HUES48 (cell line): ENCODE measurements at regions not wholly inside any gene's neighbourhood (a gene's known extent, or its start where the extent isn't known, plus 50 kb on each side); places are given as distances from the start of the nearest gene placed in this dataset.

Experiments used
- H3K27ac ChIP-seq: one replicate; pipeline ENCODE4 v1.7.0; 2013; ENCODE audit warnings: low read depth, low read length, inconsistent platforms
- H3K27me3 ChIP-seq: 2 replicates; pipeline ENCODE4 v1.6.1; 2013; ENCODE audit warnings: mild to moderate bottlenecking, low read length; ENCODE audit not compliant: control insufficient read depth, insufficient read depth
- H3K36me3 ChIP-seq: 2 replicates; pipeline ENCODE4 v1.6.1; 2013; ENCODE audit warnings: low read length; ENCODE audit not compliant: control insufficient read depth, insufficient read depth
- H3K4me1 ChIP-seq: 2 replicates; pipeline ENCODE4 v1.6.1; 2013; ENCODE audit warnings: mild to moderate bottlenecking, low read length; ENCODE audit not compliant: control insufficient read depth, insufficient read depth
- H3K4me3 ChIP-seq: 2 replicates; pipeline ENCODE4 v1.5.1; 2013; ENCODE audit warnings: mild to moderate bottlenecking, low read depth, low read length
- H3K9ac ChIP-seq: 2 replicates; pipeline ENCODE4 v1.6.1; 2013; ENCODE audit warnings: mild to moderate bottlenecking, low read depth, low read length, moderate library complexity
- H3K9me3 ChIP-seq: 2 replicates; pipeline ENCODE4 v1.6.1; 2013; ENCODE audit warnings: low read length; ENCODE audit not compliant: control insufficient read depth, insufficient read depth

DNA sequence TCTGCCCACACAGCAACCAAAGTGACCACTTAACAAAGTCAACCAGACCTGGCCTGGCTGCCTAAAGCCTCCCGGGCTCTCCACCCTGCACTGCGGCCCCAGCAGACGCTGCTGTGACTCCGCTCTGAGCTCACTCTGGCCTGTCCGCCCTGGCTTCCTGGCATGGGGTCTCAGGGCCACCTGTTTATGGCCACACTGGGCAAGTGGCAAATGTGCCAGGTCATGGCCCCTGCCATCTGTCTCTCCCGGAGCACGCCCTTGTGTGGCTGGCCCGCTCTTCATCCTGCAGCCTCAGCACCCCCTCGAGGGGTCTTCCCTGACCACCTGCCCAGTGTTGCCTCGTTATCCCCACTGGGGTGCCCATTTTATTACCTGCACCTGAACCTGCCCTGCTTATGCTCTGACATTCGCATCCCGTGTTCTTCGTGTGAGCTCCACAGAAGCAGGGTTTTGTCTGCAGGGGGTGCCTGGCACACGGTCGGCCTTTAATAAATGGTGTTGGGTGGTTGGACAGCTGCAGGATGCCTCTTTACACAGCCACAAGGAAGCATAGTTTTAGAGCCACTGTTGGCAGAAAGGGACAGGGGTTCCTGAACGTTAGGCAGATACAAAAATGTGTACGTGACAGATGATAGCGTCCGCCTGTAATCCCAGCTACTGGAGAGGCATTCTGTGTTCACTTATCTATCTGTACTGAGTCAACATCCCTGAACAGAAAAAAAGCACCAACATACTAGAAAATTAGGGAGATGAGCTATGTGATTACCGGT is 785.6 kb downstream of the TBC1D22A start:
- peaks cover 93% of the 10 kb centered on the region for H3K9me3 ChIP-seq
- H3K4me1 ChIP-seq: no peaks in the 10 kb centered on the region
- no peaks in the 10 kb centered on the region for H3K36me3 ChIP-seq
- H3K9ac ChIP-seq: no peak overlapping the region
- no peak overlapping the region for H3K27ac ChIP-seq
- no peaks in the 10 kb centered on the region for H3K27me3 ChIP-seq
- no peak overlapping the region for H3K4me3 ChIP-seq

GRCh38 chr22:47547239-47547661 is 784.8 kb downstream of the TBC1D22A start:
- H3K27ac ChIP-seq: no peak overlapping the region
- peaks cover 92% of the 10 kb centered on the region for H3K9me3 ChIP-seq
- no peak overlapping the region for H3K9ac ChIP-seq
- H3K27me3 ChIP-seq: no peaks in the 10 kb centered on the region
- no peaks in the 10 kb centered on the region for H3K4me1 ChIP-seq
- H3K4me3 ChIP-seq: no peak overlapping the region
- no peaks in the 10 kb centered on the region for H3K36me3 ChIP-seq

DNA sequence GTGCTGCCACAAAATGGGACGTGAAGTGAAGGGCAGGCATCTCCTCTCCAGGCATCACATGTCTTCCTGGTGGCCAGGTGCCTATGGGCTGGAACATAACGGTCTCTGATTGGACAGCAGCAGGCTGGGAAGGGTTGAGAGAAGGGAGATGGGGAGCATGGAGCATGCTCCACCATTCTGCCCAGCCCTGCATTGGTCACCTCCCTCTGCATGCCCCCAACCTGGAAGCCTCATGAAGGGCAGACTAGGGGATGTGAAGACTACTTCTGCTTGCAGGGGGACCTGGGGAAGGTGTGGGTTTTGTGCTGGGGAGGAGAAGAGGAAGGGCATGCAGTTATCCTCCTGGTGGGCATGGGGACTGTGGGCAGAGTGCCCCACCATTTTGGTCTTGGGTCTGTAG is 782.2 kb downstream of the TBC1D22A start:
- no peak overlapping the region for H3K27ac ChIP-seq
- peaks cover 86% of the 10 kb centered on the region for H3K9me3 ChIP-seq
- H3K36me3 ChIP-seq: no peaks in the 10 kb centered on the region

DNA sequence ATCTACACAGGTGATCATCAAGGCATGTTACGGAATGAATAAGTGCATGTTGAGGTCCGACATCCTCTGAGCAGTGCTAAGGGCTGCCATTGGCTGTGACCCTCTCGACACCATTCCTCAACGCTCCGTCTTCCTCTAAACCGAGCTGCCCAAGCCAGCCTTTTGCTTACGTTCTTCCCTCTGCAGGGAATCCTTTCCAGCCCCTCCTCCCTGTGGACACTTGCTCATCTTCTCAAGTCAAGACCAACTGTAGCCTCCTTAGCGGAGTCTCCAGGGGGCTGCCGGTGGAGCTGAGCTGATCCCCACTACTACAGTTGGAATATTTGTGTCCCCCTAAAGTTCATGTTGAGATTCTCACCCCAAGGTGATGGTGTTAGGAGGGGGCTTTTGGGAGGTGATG is 781.0 kb downstream of the TBC1D22A start:
- Histone ChIP-seq H3K9ac (no peak overlapping the region), H3K9me3 (peaks cover 88% of the 10 kb centered on the region), H3K4me3 (no peak overlapping the region; the same call in 1 of the 2 replicates), H3K4me1 (no peaks in the 10 kb centered on the region), H3K36me3 (no peaks in the 10 kb centered on the region), H3K27me3 (no peaks in the 10 kb centered on the region), H3K27ac (no peak overlapping the region)

More for the DNA sequence above, 782.2 kb downstream of the TBC1D22A start:
- Histone ChIP-seq H3K4me1 (no peaks in the 10 kb centered on the region), H3K4me3 (no peak overlapping the region), H3K9ac (no peak overlapping the region), H3K27me3 (no peaks in the 10 kb centered on the region)

- Histone ChIP-seq H3K9me3 (peaks cover 91% of the 10 kb centered on the region), H3K27ac (no peak overlapping the region), H3K4me1 (no peaks in the 10 kb centered on the region), H3K27me3 (no peaks in the 10 kb centered on the region), H3K9ac (no peak overlapping the region), H3K4me3 (no peak overlapping the region), H3K36me3 (no peaks in the 10 kb centered on the region)
These were observed 777.6 kb downstream of the TBC1D22A start for GRCh38 chr22:47540011-47540410.

GRCh38 chr22:47539374-47539773 is 776.9 kb downstream of the TBC1D22A start:
- Histone ChIP-seq H3K27ac (no peak overlapping the region), H3K36me3 (no peaks in the 10 kb centered on the region), H3K4me1 (no peaks in the 10 kb centered on the region), H3K9ac (no peak overlapping the region), H3K9me3 (peaks cover 91% of the 10 kb centered on the region), H3K27me3 (no peaks in the 10 kb centered on the region), H3K4me3 (no peak overlapping the region)

- no peak overlapping the region for H3K27ac ChIP-seq
- no peaks in the 10 kb centered on the region for H3K36me3 ChIP-seq
- H3K9me3 ChIP-seq: peaks cover 89% of the 10 kb centered on the region
- H3K9ac ChIP-seq: no peak overlapping the region
- H3K4me1 ChIP-seq: no peaks in the 10 kb centered on the region
- H3K27me3 ChIP-seq: no peaks in the 10 kb centered on the region
- H3K4me3 ChIP-seq: no peak overlapping the region
These were observed 773.2 kb downstream of the TBC1D22A start for GRCh38 chr22:47535681-47536080.

GRCh38 chr22:47534804-47535410 is 772.5 kb downstream of the TBC1D22A start:
- no peaks in the 10 kb centered on the region for H3K27me3 ChIP-seq
- H3K4me1 ChIP-seq: no peaks in the 10 kb centered on the region
- H3K4me3 ChIP-seq: no peak overlapping the region
- H3K36me3 ChIP-seq: no peaks in the 10 kb centered on the region
- H3K9ac ChIP-seq: no peak overlapping the region
- peaks cover 94% of the 10 kb centered on the region for H3K9me3 ChIP-seq
- H3K27ac ChIP-seq: no peak overlapping the region

- H3K9me3 ChIP-seq: peaks cover 92% of the 10 kb centered on the region
- no peaks in the 10 kb centered on the region for H3K4me1 ChIP-seq
- no peak overlapping the region for H3K9ac ChIP-seq
- H3K27me3 ChIP-seq: no peaks in the 10 kb centered on the region
- H3K4me3 ChIP-seq: no peak overlapping the region
- H3K27ac ChIP-seq: no peak overlapping the region
- H3K36me3 ChIP-seq: no peaks in the 10 kb centered on the region
These were observed 771.7 kb downstream of the TBC1D22A start for GRCh38 chr22:47533961-47534803.

DNA sequence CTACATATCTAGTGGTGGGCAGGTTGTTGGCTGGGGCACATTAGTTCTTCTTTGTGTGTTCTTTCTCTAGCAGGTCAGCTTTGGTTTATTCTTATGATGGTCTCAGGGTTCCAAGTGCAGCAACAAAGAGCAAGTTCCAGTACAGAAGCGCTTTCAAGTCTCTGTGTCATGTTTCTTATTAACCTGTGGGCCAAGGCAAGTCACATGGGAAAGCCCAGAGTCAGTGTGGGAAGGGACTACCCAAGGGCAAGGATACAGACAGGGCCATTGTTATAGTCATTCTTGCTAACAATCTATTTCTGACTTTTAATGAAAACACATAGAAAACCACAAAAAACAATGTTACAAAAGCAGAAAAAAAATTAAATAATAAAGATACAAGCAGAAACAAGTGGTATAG is 754.6 kb downstream of the TBC1D22A start:
- Histone ChIP-seq H3K4me3 (no peak overlapping the region), H3K27ac (no peak overlapping the region), H3K27me3 (no peaks in the 10 kb centered on the region), H3K9me3 (peaks cover 97% of the 10 kb centered on the region), H3K4me1 (no peaks in the 10 kb centered on the region), H3K9ac (no peak overlapping the region), H3K36me3 (no peaks in the 10 kb centered on the region)
